H9 (cell line): ENCODE measurements at regions not wholly inside any gene's neighbourhood (a gene's known extent, or its start where the extent isn't known, plus 50 kb on each side); places are given as distances from the start of the nearest gene placed in this dataset.
A peak's percentile ranks its signal among the peaks of the same experiment; 100 is the strongest.

ENCODE experiments used
- DNase-seq: peaks from one replicate; pipeline ENCODE4 v3.0.0-alpha.2; 2017
- H2AFZ ChIP-seq: one replicate; pipeline ENCODE4 v1.6.1; 2013; ENCODE audit warnings: mild to moderate bottlenecking, low read length, control low read depth, moderate library complexity
- H2AK5ac ChIP-seq: 2 replicates; pipeline ENCODE4 v1.6.1; 2013; ENCODE audit warnings: low read length, control low read depth, mixed read lengths; ENCODE audit not compliant: insufficient read length
- H2BK120ac ChIP-seq: one replicate; pipeline ENCODE4 v1.6.1; 2013; ENCODE audit warnings: low read depth, mild to moderate bottlenecking, low read length, control low read depth, inconsistent platforms; ENCODE audit not compliant: poor library complexity, severe bottlenecking
- H2BK12ac ChIP-seq: 2 replicates; pipeline ENCODE4 v1.6.1; 2013; ENCODE audit warnings: low read length, control low read depth, mixed read lengths, low read depth; ENCODE audit not compliant: insufficient read length
- H2BK15ac ChIP-seq: 2 replicates; pipeline ENCODE4 v1.6.1; 2013; ENCODE audit warnings: low read depth, low read length, control low read depth
- H2BK20ac ChIP-seq: one replicate; pipeline ENCODE4 v1.6.1; 2013; ENCODE audit warnings: low read depth, mild to moderate bottlenecking, low read length, control low read depth, inconsistent platforms; ENCODE audit not compliant: poor library complexity, severe bottlenecking
- H2BK5ac ChIP-seq: 2 replicates; pipeline ENCODE4 v1.6.1; 2013; ENCODE audit warnings: low read length, control low read depth, mixed read lengths; ENCODE audit not compliant: insufficient read length
- H3K14ac ChIP-seq: 2 replicates; pipeline ENCODE4 v1.6.1; 2013; ENCODE audit warnings: low read length, control low read depth; ENCODE audit not compliant: insufficient read depth
- H3K18ac ChIP-seq: 2 replicates; pipeline ENCODE4 v1.6.1; 2013; ENCODE audit warnings: low read depth, mild to moderate bottlenecking, mixed read lengths, low read length, control low read depth; ENCODE audit not compliant: insufficient read length
- H3K23ac ChIP-seq: 2 replicates; pipeline ENCODE4 v1.6.1; 2013; ENCODE audit warnings: low read length, control low read depth, mixed read lengths, low read depth; ENCODE audit not compliant: insufficient read length
- H3K23me2 ChIP-seq: 2 replicates; pipeline ENCODE4 v1.6.1; 2013; ENCODE audit warnings: low read depth, mild to moderate bottlenecking, mixed read lengths, low read length, control low read depth; ENCODE audit not compliant: insufficient read length, poor library complexity, severe bottlenecking
- H3K27ac ChIP-seq: 2 replicates; pipeline ENCODE4 v1.5.1; 2013; ENCODE audit warnings: low read length, control low read depth, mixed read lengths, low read depth; ENCODE audit not compliant: insufficient read length
- H3K27me3 ChIP-seq: 2 replicates; pipeline ENCODE4 v1.6.1; 2013; ENCODE audit warnings: low read length, control low read depth, inconsistent platforms; ENCODE audit not compliant: insufficient read depth
- H3K4ac ChIP-seq: 2 replicates; pipeline ENCODE4 v1.6.1; 2013; ENCODE audit warnings: low read depth, mild to moderate bottlenecking, control low read depth, inconsistent platforms, low read length, moderate library complexity
- H3K4me1 ChIP-seq: 2 replicates; pipeline ENCODE4 v1.6.1; 2013; ENCODE audit warnings: low read length, control low read depth, inconsistent platforms; ENCODE audit not compliant: insufficient read depth
- H3K4me2 ChIP-seq: 2 replicates; pipeline ENCODE4 v1.6.1; 2013; ENCODE audit warnings: low read length, control low read depth, mixed read lengths; ENCODE audit not compliant: insufficient read length, insufficient read depth
- H3K56ac ChIP-seq: 2 replicates; pipeline ENCODE4 v1.6.1; 2013; ENCODE audit warnings: low read depth, mild to moderate bottlenecking, mixed read lengths, low read length, control low read depth; ENCODE audit not compliant: insufficient read length
- H3K79me1 ChIP-seq: 2 replicates; pipeline ENCODE4 v1.6.1; 2013; ENCODE audit warnings: low read depth, mild to moderate bottlenecking, moderate library complexity, low read length, control low read depth, inconsistent platforms; ENCODE audit not compliant: insufficient read depth, poor library complexity, severe bottlenecking
- H3K79me2 ChIP-seq: 2 replicates; pipeline ENCODE4 v1.6.1; 2013; ENCODE audit warnings: low read length, control low read depth, inconsistent platforms; ENCODE audit not compliant: insufficient read depth
- H3K9ac ChIP-seq: 2 replicates; pipeline ENCODE4 v1.6.1; 2013; ENCODE audit warnings: low read length, control low read depth, mixed read lengths; ENCODE audit not compliant: insufficient read length; ENCODE audit errors: extremely low read depth
- H3K9me3 ChIP-seq: one replicate; pipeline ENCODE4 v1.6.1; 2013; ENCODE audit warnings: low read depth, low read length, inconsistent platforms; ENCODE audit not compliant: control insufficient read depth
- H3T11ph ChIP-seq: one replicate; pipeline ENCODE4 v1.6.1; 2013; ENCODE audit warnings: mild to moderate bottlenecking, low read length, control low read depth, inconsistent platforms
- H4K20me1 ChIP-seq: one replicate; pipeline ENCODE4 v1.6.1; 2013; ENCODE audit not compliant: control insufficient read depth, insufficient read length, insufficient read depth
- H4K5ac ChIP-seq: 2 replicates; pipeline ENCODE4 v1.6.1; 2013; ENCODE audit warnings: low read depth, mild to moderate bottlenecking, mixed read lengths, low read length, control low read depth; ENCODE audit not compliant: insufficient read length
- H4K8ac ChIP-seq: replicated peaks from 2 replicates; pipeline ENCODE4 v1.6.1; 2013; ENCODE audit warnings: low read length, control low read depth, mixed read lengths, low read depth; ENCODE audit not compliant: insufficient read length
- H4K91ac ChIP-seq: 2 replicates; pipeline ENCODE4 v1.6.1; 2013; ENCODE audit warnings: low read depth, mild to moderate bottlenecking, moderate library complexity, mixed read lengths, low read length, control low read depth; ENCODE audit not compliant: insufficient read length
- H3K27ac Mint-ChIP-seq, 3 experiments: 2 replicates in 2 of 3; 3 replicates in 1 of 3; pipeline ENCODE4 v1.8.0; 2020 to 2021; ENCODE audit warnings: mixed read lengths in 3 of 3, mild to moderate bottlenecking in 1 of 3, moderate library complexity in 1 of 3
- H3K27me3 Mint-ChIP-seq: 2 replicates; pipeline ENCODE4 v1.8.0; 2021; ENCODE audit warnings: low read depth, mild to moderate bottlenecking, moderate library complexity, mixed read lengths
- H3K36me3 Mint-ChIP-seq, 3 experiments: 2 replicates in 2 of 3; 3 replicates in 1 of 3; pipeline ENCODE4 v1.8.0; 2020 to 2021; ENCODE audit warnings: low read depth in 3 of 3, mixed read lengths in 3 of 3; ENCODE audit not compliant: insufficient read depth in 1 of 3
- H3K4me1 Mint-ChIP-seq, 2 experiments: 2 replicates each; pipeline ENCODE4 v1.8.0; 2020; ENCODE audit warnings: mixed read lengths in 2 of 2
- H3K4me3 Mint-ChIP-seq, 2 experiments: 2 replicates in 1 of 2; 3 replicates in 1 of 2; pipeline ENCODE4 v1.8.0; 2020 to 2021; ENCODE audit warnings: mild to moderate bottlenecking in 2 of 2, mixed read lengths in 2 of 2, moderate library complexity in 1 of 2
- H3K9me3 Mint-ChIP-seq, 2 experiments: 2 replicates in 1 of 2; 3 replicates in 1 of 2; pipeline ENCODE4 v1.8.0; 2020; ENCODE audit warnings: mild to moderate bottlenecking in 2 of 2, mixed read lengths in 2 of 2, moderate library complexity in 1 of 2
- CTCF ChIP-seq: fragments of 200-600 bp; sonication (generic); conservative IDR thresholded peaks from 3 replicates; pipeline ENCODE4 v1.8.0; 2021; ENCODE audit warnings: antibody characterized with exemption, mild to moderate bottlenecking
- WGBS: extraction: QIAGEN DNeasy Blood & Tissue Kit; methylation state at CpG from one replicate; pipeline ENCODE4 v1.1.7; 2013; ENCODE audit warnings: missing lambda C conversion rate, low lambda C conversion rate, mixed read lengths; ENCODE audit not compliant: insufficient read length; ENCODE audit errors: extremely low coverage; 5-methylcytosine and 5-hydroxymethylcytosine counted together

GRCh38 chr5:115028557-115028956 is 141.2 kb downstream of the TRIM36 start:
- no peak overlapping the region for H3K4ac ChIP-seq
- no peaks in the 10 kb centered on the region for H3K27me3 ChIP-seq
- H2BK12ac ChIP-seq = no peak overlapping the region
- no peak for TF ChIP-seq CTCF
- no peak overlapping the region for H2BK5ac ChIP-seq
- H3K27ac ChIP-seq = no peak overlapping the region
- H4K8ac ChIP-seq = no peak overlapping the region
- no peak overlapping the region for H3K23ac ChIP-seq
- no peak overlapping the region for H2BK20ac ChIP-seq
- no peak overlapping the region for H3K56ac ChIP-seq
- peak; percentile 55 for DNase-seq
- H3K4me2 ChIP-seq = no peak overlapping the region
- no peak overlapping the region for H3K9ac ChIP-seq
- H3K9me3 ChIP-seq = no peaks in the 10 kb centered on the region
- H3K9me3 Mint-ChIP-seq = peaks cover 17 to 20% of the 10 kb centered on the region in 2 experiments
- no peak overlapping the region for H2BK120ac ChIP-seq
- H3K4me1 Mint-ChIP-seq = peaks cover 12 to 14% of the 10 kb centered on the region in 2 experiments
- H3K14ac ChIP-seq = no peak overlapping the region
- H3K27me3 Mint-ChIP-seq = peaks cover 8% of the 10 kb centered on the region; the same call in 1 of the 2 replicates
- no peak overlapping the region for H3K27ac Mint-ChIP-seq
- no peak overlapping the region for H3K18ac ChIP-seq
- H3K23me2 ChIP-seq = no peaks in the 10 kb centered on the region
- no peak overlapping the region for H4K91ac ChIP-seq
- no peak overlapping the region for H2AK5ac ChIP-seq
- H3K79me2 ChIP-seq = no peaks in the 10 kb centered on the region
- H3K4me3 Mint-ChIP-seq = no peak overlapping the region
- peaks cover 4 to 22% (median 15%) of the 10 kb centered on the region in 3 experiments; a peak in 4 of 7 replicates for H3K36me3 Mint-ChIP-seq
- H3K79me1 ChIP-seq = no peaks in the 10 kb centered on the region
- no peak overlapping the region for H2AFZ ChIP-seq
- H4K5ac ChIP-seq = no peak overlapping the region
- no peak overlapping the region for H2BK15ac ChIP-seq
- H4K20me1 ChIP-seq = no peaks in the 10 kb centered on the region
- no peak overlapping the region for H3T11ph ChIP-seq
- no CpG with 5 or more reads among the region's 4 CpGs for WGBS
- peaks cover 6% of the 10 kb centered on the region; the same call in 1 of the 2 replicates for H3K4me1 ChIP-seq
